Keratinocyte (primary cell): ENCODE measurements at regions not wholly inside any gene's neighbourhood (a gene's known extent, or its start where the extent isn't known, plus 50 kb on each side); places are given as distances from the start of the nearest gene placed in this dataset.

ENCODE experiments used
- DNase-seq: peaks from one replicate; pipeline ENCODE4 v3.0.0-alpha.2; 2011; ENCODE audit warnings: low read depth, missing footprints, low spot score
- FAIRE-seq: peaks from 2 replicates; lab custom pipeline; 2011; peaks lifted over from hg19 to GRCh38; lab: Jason Lieb, UNC
- H2AFZ ChIP-seq: 2 replicates; pipeline ENCODE4 v1.6.0; 2012; ENCODE audit warnings: low read length, control low read depth, inconsistent platforms; ENCODE audit not compliant: control insufficient read depth
- H3K27ac ChIP-seq: 2 replicates; pipeline ENCODE4 v1.5.1; 2011; ENCODE audit warnings: low read length; ENCODE audit not compliant: control insufficient read depth, insufficient read depth
- H3K27me3 ChIP-seq: 3 replicates; pipeline ENCODE4 v1.6.0; 2011; ENCODE audit warnings: low read length; ENCODE audit not compliant: control insufficient read depth, insufficient read depth; ENCODE audit errors: extremely low read depth
- H3K36me3 ChIP-seq, 2 experiments: 2 replicates in 1 of 2; 3 replicates in 1 of 2; pipeline ENCODE4 v1.5.1; 2011; ENCODE audit warnings: low read length in 2 of 2, mild to moderate bottlenecking in 1 of 2; ENCODE audit not compliant: control insufficient read depth in 2 of 2, insufficient read depth in 2 of 2; ENCODE audit errors: extremely low read depth in 1 of 2
- H3K4me1 ChIP-seq: 3 replicates; pipeline ENCODE4 v1.5.1; 2011; ENCODE audit warnings: low read length; ENCODE audit not compliant: control insufficient read depth, insufficient read depth; ENCODE audit errors: extremely low read depth
- H3K4me2 ChIP-seq: 3 replicates; pipeline ENCODE4 v1.6.0; 2011; ENCODE audit warnings: low read depth, low read length; ENCODE audit not compliant: control insufficient read depth, insufficient read depth; ENCODE audit errors: extremely low read depth
- H3K4me3 ChIP-seq, 3 experiments: fragments of 200-600 bp in 1 of 3; sonication (generic) in 1 of 3; 2 replicates in 2 of 3; 3 replicates in 1 of 3; pipeline ENCODE4 v1.5.1; 2011 to 2016; ENCODE audit warnings: low read length in 3 of 3, mild to moderate bottlenecking in 3 of 3, control low read depth in 2 of 3, inconsistent platforms in 1 of 3, low read depth in 1 of 3, mixed read lengths in 1 of 3, mixed run types in 1 of 3, moderate library complexity in 1 of 3; ENCODE audit not compliant: control insufficient read depth in 2 of 3, insufficient read depth in 2 of 3; ENCODE audit errors: extremely low read depth in 1 of 3
- H3K79me2 ChIP-seq: 2 replicates; pipeline ENCODE4 v1.6.0; 2012; ENCODE audit warnings: low read length; ENCODE audit not compliant: control insufficient read depth, insufficient read depth
- H3K9ac ChIP-seq: 3 replicates; pipeline ENCODE4 v1.6.0; 2011; ENCODE audit warnings: low read length; ENCODE audit not compliant: control insufficient read depth, insufficient read depth; ENCODE audit errors: extremely low read depth
- H3K9me1 ChIP-seq: 3 replicates; pipeline ENCODE4 v1.6.0; 2011; ENCODE audit warnings: low read length; ENCODE audit not compliant: control insufficient read depth, insufficient read depth; ENCODE audit errors: extremely low read depth
- H3K9me3 ChIP-seq: 2 replicates; pipeline ENCODE4 v1.5.1; 2012; ENCODE audit warnings: low read depth, low read length; ENCODE audit not compliant: control insufficient read depth
- H4K20me1 ChIP-seq: 3 replicates; pipeline ENCODE4 v1.6.0; 2011; ENCODE audit warnings: low read length; ENCODE audit not compliant: control insufficient read depth, insufficient read depth; ENCODE audit errors: extremely low read depth
- CTCF ChIP-seq, 3 experiments: IDR thresholded peaks in 1 of 3; conservative IDR thresholded peaks in 1 of 3; optimal IDR thresholded peaks in 1 of 3; 2 replicates in 2 of 3; 3 replicates in 1 of 3; pipeline versions ENCODE3 to v1.5.1; 2011; ENCODE audit warnings: low read length in 3 of 3, mild to moderate bottlenecking in 3 of 3, moderate library complexity in 2 of 3, control low read depth in 1 of 3, inconsistent platforms in 1 of 3; ENCODE audit not compliant: insufficient read depth in 2 of 3; ENCODE audit errors: extremely low read depth in 1 of 3
- EZH2 ChIP-seq: IDR thresholded peaks from one replicate; pipeline ENCODE4 v1.6.1; 2012; ENCODE audit warnings: inconsistent platforms, mild to moderate bottlenecking, low read length, moderate library complexity
- dilution Hi-C: fragments of 300-500 bp; cut with MboI; formaldehyde crosslinking; loops from one replicate; pipeline ENCODE4 v1.7.0; 2020; ENCODE audit warnings: low sequenced_read_pairs; ENCODE audit not compliant: extremely low pct_ligation_motif_present

- H3K4me3 ChIP-seq = no peak overlapping the region
- H3K9me1 ChIP-seq = no peaks in the 10 kb centered on the region
- TF ChIP-seq EZH2 (no peak), CTCF (optimal IDR thresholded peaks at IDR 0.05 in 1 of 3, IDR thresholded peaks at IDR 0.05 in 1 of 3, conservative IDR thresholded peaks at IDR 0.05 in 1 of 3; ENCODE audit: extremely low read depth in 1 of 3, insufficient read depth in 2 of 3, low read length in 3 of 3) (no peak)
- peaks cover 18% of the 10 kb centered on the region for H3K4me1 ChIP-seq
- H3K36me3 ChIP-seq = no peaks in the 10 kb centered on the region
- H3K27me3 ChIP-seq = peaks cover 14% of the 10 kb centered on the region
- no peaks in the 10 kb centered on the region for H4K20me1 ChIP-seq
- dilution Hi-C loops = no loop called here
- no peak for FAIRE-seq
- H3K4me2 ChIP-seq = no peak overlapping the region
- H3K9ac ChIP-seq = no peak overlapping the region
- H3K9me3 ChIP-seq = no peaks in the 10 kb centered on the region
- H3K79me2 ChIP-seq = no peaks in the 10 kb centered on the region
- DNase-seq = no peak
- H2AFZ ChIP-seq = no peak overlapping the region
- no peak overlapping the region for H3K27ac ChIP-seq
Measured at GRCh38 chr16:50476486-50477255, 71.5 kb upstream of the NKD1 start.

GRCh38 chr16:50475170-50475569 is 73.0 kb upstream of the NKD1 start:
- H3K9me1 ChIP-seq = no peaks in the 10 kb centered on the region
- TF ChIP-seq CTCF (optimal IDR thresholded peaks at IDR 0.05 in 1 of 3, IDR thresholded peaks at IDR 0.05 in 1 of 3, conservative IDR thresholded peaks at IDR 0.05 in 1 of 3; ENCODE audit: extremely low read depth in 1 of 3, insufficient read depth in 2 of 3, low read length in 3 of 3) = no peak
- no peak for TF ChIP-seq EZH2
- no peak for FAIRE-seq
- DNase-seq = no peak
- H3K79me2 ChIP-seq = no peaks in the 10 kb centered on the region
- no peak overlapping the region for H2AFZ ChIP-seq
- H4K20me1 ChIP-seq = no peaks in the 10 kb centered on the region
- peaks cover 14% of the 10 kb centered on the region for H3K27me3 ChIP-seq
- no peak overlapping the region for H3K27ac ChIP-seq
- no peak overlapping the region for H3K4me2 ChIP-seq
- no peak overlapping the region for H3K4me3 ChIP-seq
- H3K9ac ChIP-seq = no peak overlapping the region
- dilution Hi-C loops = no loop called here
- H3K36me3 ChIP-seq = no peaks in the 10 kb centered on the region
- H3K4me1 ChIP-seq = peaks cover 18% of the 10 kb centered on the region
- H3K9me3 ChIP-seq = no peaks in the 10 kb centered on the region
